NB4 (cell line): ENCODE measurements at regions not wholly inside any gene's neighbourhood (a gene's known extent, or its start where the extent isn't known, plus 50 kb on each side); places are given as distances from the start of the nearest gene placed in this dataset.

Experiments
- CTCF ChIP-seq: IDR thresholded peaks from one replicate; pipeline ENCODE4 v1.5.1; 2012; ENCODE audit warnings: low read depth, low read length
- POLR2A ChIP-seq: IDR thresholded peaks from 2 replicates; pipeline ENCODE4 v1.6.1; 2011; ENCODE audit warnings: mild to moderate bottlenecking; ENCODE audit not compliant: insufficient read length; ENCODE audit errors: extremely low read depth

- TF ChIP-seq POLR2A (no peak), CTCF (no peak)
Observed at GRCh38 chr4:170226288-170226687, 136.5 kb upstream of the AADAT start.
